ENCODE measurements at regions not wholly inside any gene's neighbourhood (a gene's known extent, or its start where the extent isn't known, plus 50 kb on each side); places are given as distances from the start of the nearest gene placed in this dataset.

DNA sequence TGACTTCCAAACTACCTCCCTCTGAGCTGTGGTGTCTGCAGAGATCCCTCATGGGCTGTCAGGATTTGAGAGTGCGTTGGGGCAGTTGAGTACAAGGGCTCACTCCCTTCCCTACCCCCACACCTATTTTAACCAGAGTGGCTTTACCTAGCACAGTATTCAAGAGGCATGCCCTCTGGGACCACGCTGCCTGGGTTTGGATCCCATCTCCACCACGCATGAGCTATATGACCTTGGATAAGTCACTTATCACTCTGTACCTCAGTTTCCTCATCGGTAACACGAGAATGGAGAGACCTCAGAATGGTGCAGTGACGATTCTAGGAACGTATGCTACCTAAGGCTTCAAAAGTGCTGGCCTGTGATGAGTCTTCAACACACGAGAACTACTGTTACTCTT is 147.3 kb upstream of the WNT4 start:
- no peak overlapping the region for H3K4me3 Mint-ChIP-seq
- H3K27ac Mint-ChIP-seq, result no peak overlapping the region
- ATAC-seq, result no peak
- H3K27me3 Mint-ChIP-seq, result peaks cover 19% of the 10 kb centered on the region
- DNase-seq, result no peak
- no peaks in the 10 kb centered on the region for H3K36me3 Mint-ChIP-seq (ENCODE audit: low read depth)
- H3K9me3 Mint-ChIP-seq, result no peaks in the 10 kb centered on the region
- peaks cover 2% of the 10 kb centered on the region for H3K4me1 Mint-ChIP-seq

GRCh38 chr1:22290611-22291010 is 147.7 kb upstream of the WNT4 start:
- Mint-ChIP-seq H3K27ac (no peak overlapping the region), H3K36me3 (ENCODE audit: low read depth) (no peaks in the 10 kb centered on the region), H3K4me3 (no peak overlapping the region), H3K27me3 (peaks cover 19% of the 10 kb centered on the region), H3K9me3 (no peaks in the 10 kb centered on the region), H3K4me1 (peaks cover 2% of the 10 kb centered on the region)
- DNase-seq (no peak), ATAC-seq (no peak)

- Mint-ChIP-seq H3K27me3 (peaks cover 23% of the 10 kb centered on the region), H3K4me3 (no peak overlapping the region), H3K9me3 (no peaks in the 10 kb centered on the region), H3K27ac (no peak overlapping the region), H3K36me3 (ENCODE audit: low read depth) (no peaks in the 10 kb centered on the region), H3K4me1 (peaks cover 2% of the 10 kb centered on the region)
- ATAC-seq, result no peak
- DNase-seq, result no peak
Measured at GRCh38 chr1:22291057-22291456, 148.2 kb upstream of the WNT4 start.

- no peaks in the 10 kb centered on the region for H3K9me3 Mint-ChIP-seq
- no peak for DNase-seq
- ATAC-seq, result no peak
- H3K27ac Mint-ChIP-seq, result no peak overlapping the region
- H3K4me3 Mint-ChIP-seq, result no peak overlapping the region
- H3K27me3 Mint-ChIP-seq, result peaks cover 27% of the 10 kb centered on the region
- no peaks in the 10 kb centered on the region for H3K36me3 Mint-ChIP-seq (ENCODE audit: low read depth)
- peaks cover 2% of the 10 kb centered on the region for H3K4me1 Mint-ChIP-seq
Measured at GRCh38 chr1:22291494-22291893, 148.6 kb upstream of the WNT4 start.

GRCh38 chr1:22292011-22292788 is 149.3 kb upstream of the WNT4 start:
- DNase-seq, result no peak
- ATAC-seq, result no peak
- Mint-ChIP-seq H3K4me1 (peaks cover 2% of the 10 kb centered on the region), H3K27me3 (peaks cover 33% of the 10 kb centered on the region), H3K36me3 (ENCODE audit: low read depth) (no peaks in the 10 kb centered on the region), H3K9me3 (no peaks in the 10 kb centered on the region), H3K4me3 (no peak overlapping the region), H3K27ac (no peak overlapping the region)

DNA sequence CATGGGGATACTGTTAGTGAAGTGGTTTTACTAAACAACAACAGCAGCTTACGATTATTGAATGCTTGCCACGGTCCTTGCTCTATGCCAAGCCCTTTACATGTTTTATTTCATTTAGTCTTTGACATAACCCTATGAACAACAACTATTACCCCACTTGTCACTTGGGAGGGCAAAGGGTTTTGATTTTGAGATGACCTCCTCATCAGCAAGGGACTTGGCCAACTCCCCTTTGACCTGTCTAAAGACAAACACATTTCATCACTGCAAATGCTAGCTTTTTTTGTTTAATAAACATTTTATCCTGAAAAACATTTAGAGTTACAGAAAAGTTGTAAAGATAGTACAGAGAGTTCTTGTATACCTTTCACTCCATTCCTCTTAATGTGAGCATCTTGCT is 152.5 kb upstream of the WNT4 start:
- no peaks in the 10 kb centered on the region for H3K4me1 Mint-ChIP-seq

DNA sequence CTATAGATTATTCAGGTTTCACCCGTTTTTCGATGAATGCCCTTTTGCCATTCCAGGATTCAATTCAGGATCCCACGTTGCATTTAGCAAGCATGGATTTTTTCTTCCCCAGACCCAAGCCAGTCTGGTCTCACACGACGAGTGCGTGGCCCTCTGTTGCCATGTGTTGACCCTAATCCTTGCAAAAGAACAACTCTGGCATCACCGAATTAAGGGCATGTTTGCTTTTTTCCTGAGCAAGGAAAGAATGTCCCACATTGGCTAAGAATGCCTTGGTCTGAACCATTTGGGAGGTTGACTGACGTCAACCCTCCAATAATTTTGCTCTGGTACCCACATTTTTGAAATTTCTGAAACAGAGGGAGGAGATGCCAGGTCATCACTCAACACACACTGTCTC is 153.0 kb upstream of the WNT4 start:
- Mint-ChIP-seq H3K4me1 (no peaks in the 10 kb centered on the region), H3K4me3 (no peak overlapping the region)

More for the DNA sequence above, 152.5 kb upstream of the WNT4 start:
- DNase-seq (no peak), ATAC-seq (no peak)
- Mint-ChIP-seq H3K27ac (no peak overlapping the region), H3K9me3 (no peaks in the 10 kb centered on the region), H3K27me3 (peaks cover 50% of the 10 kb centered on the region), H3K36me3 (ENCODE audit: low read depth) (no peaks in the 10 kb centered on the region), H3K4me3 (no peak overlapping the region)

GRCh38 chr1:22296701-22297591 is 154.0 kb upstream of the WNT4 start:
- H3K9me3 Mint-ChIP-seq, result no peaks in the 10 kb centered on the region
- DNase-seq (no peak), ATAC-seq (peak; percentile 49)
- H3K4me3 Mint-ChIP-seq, result no peak overlapping the region
- no peak overlapping the region for H3K27ac Mint-ChIP-seq
- peaks cover 53% of the 10 kb centered on the region for H3K27me3 Mint-ChIP-seq
- H3K4me1 Mint-ChIP-seq, result no peaks in the 10 kb centered on the region
- no peaks in the 10 kb centered on the region for H3K36me3 Mint-ChIP-seq (ENCODE audit: low read depth)

More for the DNA sequence above, 153.0 kb upstream of the WNT4 start:
- Mint-ChIP-seq H3K27me3 (peaks cover 55% of the 10 kb centered on the region), H3K36me3 (ENCODE audit: low read depth) (no peaks in the 10 kb centered on the region), H3K9me3 (no peaks in the 10 kb centered on the region), H3K27ac (no peak overlapping the region)
- ATAC-seq (no peak), DNase-seq (no peak)

- H3K27ac Mint-ChIP-seq, result no peak overlapping the region
- peaks cover 52% of the 10 kb centered on the region for H3K27me3 Mint-ChIP-seq
- no peak for DNase-seq
- H3K36me3 Mint-ChIP-seq (ENCODE audit: low read depth), result no peaks in the 10 kb centered on the region
- H3K9me3 Mint-ChIP-seq, result peaks cover 5% of the 10 kb centered on the region
- H3K4me3 Mint-ChIP-seq, result no peak overlapping the region
- no peaks in the 10 kb centered on the region for H3K4me1 Mint-ChIP-seq
- no peak for ATAC-seq
Measured at GRCh38 chr1:22297999-22298398, 153.7 kb upstream of the ZBTB40 start.

GRCh38 chr1:22303816-22304215 is 147.8 kb upstream of the ZBTB40 start:
- ATAC-seq (no peak), DNase-seq (no peak)
- Mint-ChIP-seq H3K4me1 (no peaks in the 10 kb centered on the region), H3K36me3 (ENCODE audit: low read depth) (no peaks in the 10 kb centered on the region), H3K27me3 (peaks cover 39% of the 10 kb centered on the region), H3K9me3 (peaks cover 12% of the 10 kb centered on the region), H3K27ac (no peak overlapping the region), H3K4me3 (no peak overlapping the region)

GRCh38 chr1:22309572-22309971 is 142.1 kb upstream of the ZBTB40 start:
- peaks cover 18% of the 10 kb centered on the region for H3K27me3 Mint-ChIP-seq
- no peaks in the 10 kb centered on the region for H3K9me3 Mint-ChIP-seq

DNA sequence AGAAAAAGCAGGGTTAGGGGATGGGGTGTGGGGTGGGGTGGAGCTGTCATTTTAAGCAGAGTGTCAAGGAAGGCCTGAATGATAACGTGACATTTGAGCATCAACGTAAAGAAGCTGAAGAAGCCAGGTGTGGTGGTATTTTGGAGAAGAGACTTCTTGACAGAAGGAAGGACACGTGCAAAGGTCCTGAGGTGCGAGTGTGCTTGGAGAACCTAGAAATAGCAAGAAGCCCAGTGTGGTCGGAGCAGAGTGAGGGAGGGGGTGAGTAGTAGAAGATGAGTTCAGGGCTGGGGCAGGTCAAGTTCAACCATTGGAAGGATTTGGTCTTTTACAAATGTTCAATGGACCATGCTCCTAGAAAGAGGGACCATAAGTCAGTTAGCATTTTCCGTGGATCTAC is 140.2 kb upstream of the ZBTB40 start:
- Mint-ChIP-seq H3K4me3 (no peak overlapping the region), H3K27ac (no peak overlapping the region), H3K4me1 (no peaks in the 10 kb centered on the region), H3K36me3 (ENCODE audit: low read depth) (no peaks in the 10 kb centered on the region), H3K9me3 (no peaks in the 10 kb centered on the region), H3K27me3 (peaks cover 14% of the 10 kb centered on the region)
- DNase-seq (no peak), ATAC-seq (no peak)

More at GRCh38 chr1:22309572-22309971, 142.1 kb upstream of the ZBTB40 start:
- Mint-ChIP-seq H3K4me1 (no peaks in the 10 kb centered on the region), H3K4me3 (no peak overlapping the region), H3K27ac (no peak overlapping the region), H3K36me3 (ENCODE audit: low read depth) (no peaks in the 10 kb centered on the region)
- no peak for ATAC-seq
- no peak for DNase-seq

GRCh38 chr1:22313321-22313720 is 138.3 kb upstream of the ZBTB40 start:
- no peaks in the 10 kb centered on the region for H3K36me3 Mint-ChIP-seq (ENCODE audit: low read depth)
- peaks cover 12% of the 10 kb centered on the region for H3K27me3 Mint-ChIP-seq
- ATAC-seq, result no peak
- no peak overlapping the region for H3K27ac Mint-ChIP-seq
- H3K4me3 Mint-ChIP-seq, result no peak overlapping the region
- no peaks in the 10 kb centered on the region for H3K9me3 Mint-ChIP-seq
- H3K4me1 Mint-ChIP-seq, result no peaks in the 10 kb centered on the region
- no peak for DNase-seq

DNA sequence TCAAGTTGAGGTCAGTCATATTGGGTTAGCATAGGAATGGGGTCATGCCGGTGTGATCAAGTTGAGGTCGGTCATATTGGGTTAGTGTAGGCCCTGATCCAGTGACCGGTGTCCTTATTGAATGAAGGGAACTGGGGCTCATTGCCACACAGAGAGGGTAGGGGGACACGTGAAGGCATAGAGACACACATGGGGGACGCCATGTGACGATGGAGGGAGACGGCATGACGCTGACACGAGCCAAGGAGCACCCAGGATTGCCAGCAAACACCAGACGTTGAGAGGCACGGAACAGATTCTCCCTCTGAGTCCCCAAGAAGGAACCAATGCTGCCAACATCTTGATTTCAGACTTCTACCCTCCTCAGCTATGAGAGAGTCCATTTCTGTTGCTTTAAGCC is 136.9 kb upstream of the ZBTB40 start:
- H3K4me1 Mint-ChIP-seq, result no peaks in the 10 kb centered on the region

More for the DNA sequence above, 136.9 kb upstream of the ZBTB40 start:
- no peak overlapping the region for H3K4me3 Mint-ChIP-seq
- H3K27me3 Mint-ChIP-seq, result peaks cover 11% of the 10 kb centered on the region
- H3K27ac Mint-ChIP-seq, result no peak overlapping the region
- no peaks in the 10 kb centered on the region for H3K9me3 Mint-ChIP-seq
- H3K36me3 Mint-ChIP-seq (ENCODE audit: low read depth), result no peaks in the 10 kb centered on the region
- no peak for DNase-seq
- no peak for ATAC-seq
